DMS53 treated with DMSO at 0.1 percent for 48 hours (cell line): ENCODE measurements at regions not wholly inside any gene's neighbourhood (a gene's known extent, or its start where the extent isn't known, plus 50 kb on each side); places are given as distances from the start of the nearest gene placed in this dataset.

ENCODE experiments used
- DNase-seq: peaks from one replicate; lab custom pipeline; 2025; ENCODE audit not compliant: unreplicated experiment; lab: John Stamatoyannopoulos, UW

DNA sequence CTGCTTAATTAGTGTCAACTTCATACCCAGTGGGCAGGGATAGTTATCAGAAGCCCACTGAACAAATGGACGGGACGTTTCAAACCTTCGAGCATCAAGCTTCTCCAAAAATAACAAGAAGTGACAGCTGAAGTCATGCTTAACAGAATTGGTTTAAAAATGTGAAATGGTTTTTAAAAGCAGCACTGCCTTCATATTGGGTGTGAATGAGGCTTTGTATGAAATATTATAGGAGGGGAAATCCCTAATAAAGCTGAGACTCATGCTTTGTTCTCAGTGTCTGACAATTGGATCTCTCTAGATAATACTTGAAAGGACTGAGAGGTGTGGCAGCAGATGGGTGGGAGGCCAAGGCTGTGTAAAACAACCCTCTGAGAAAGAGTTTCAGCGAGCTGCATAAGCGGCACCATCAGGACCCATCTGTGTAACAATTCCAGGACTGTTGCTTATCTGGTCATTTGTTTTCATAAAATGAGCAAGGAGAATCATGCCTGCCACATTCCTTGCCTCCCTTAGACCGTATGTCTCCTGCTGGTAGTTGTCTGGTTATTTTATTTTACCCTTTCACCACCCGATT, 667.7 kb downstream of the DIAPH3 start:
- no peak for DNase-seq

- no peak for DNase-seq
Observed at GRCh38 chr13:59497621-59498247, 666.0 kb downstream of the DIAPH3 start.

- no peak for DNase-seq
Observed at GRCh38 chr13:59501004-59501403, 662.7 kb downstream of the DIAPH3 start.

DNA sequence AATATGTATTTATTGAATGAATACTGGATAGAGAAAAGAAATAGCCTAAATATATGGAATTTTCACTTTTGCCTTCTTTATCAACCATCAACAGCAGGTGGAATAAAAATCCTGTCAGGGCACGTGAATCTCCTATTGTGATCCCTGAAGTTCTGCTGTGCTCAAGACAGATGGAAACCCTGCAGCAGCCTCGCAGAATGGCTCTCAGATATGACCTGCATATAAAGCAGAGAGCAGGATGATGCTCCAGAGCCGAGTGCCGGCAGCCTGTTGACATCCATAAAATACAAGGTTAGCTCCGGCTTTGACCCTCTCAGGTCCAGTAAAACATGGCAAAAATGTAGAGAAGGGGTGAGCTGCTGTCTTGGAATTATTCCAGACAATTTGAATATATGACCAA, 659.3 kb downstream of the DIAPH3 start:
- DNase-seq, result no peak

GRCh38 chr13:59510386-59510785, 653.3 kb downstream of the DIAPH3 start:
- no peak for DNase-seq

DNA sequence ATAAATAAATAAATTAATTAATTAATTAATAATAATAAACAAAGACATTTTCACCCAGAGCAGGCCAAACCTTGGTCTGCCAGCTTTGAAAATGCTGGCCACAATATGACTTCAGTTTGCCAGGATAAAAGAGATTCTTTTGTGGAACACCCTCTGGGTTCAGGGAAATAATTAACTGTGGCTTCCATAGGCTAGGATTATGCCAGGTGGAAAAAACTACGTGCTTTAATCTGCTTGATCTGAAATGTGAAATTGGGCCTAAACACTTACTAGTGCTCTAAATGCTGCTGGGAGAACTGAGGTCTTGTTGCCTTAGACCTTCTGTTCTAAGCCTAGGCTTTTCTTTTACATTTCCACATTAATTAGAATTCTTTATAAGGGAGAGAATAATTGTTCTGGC, 650.0 kb downstream of the DIAPH3 start:
- no peak for DNase-seq

- no peak for DNase-seq
Observed at GRCh38 chr13:59514316-59514715, 649.4 kb downstream of the DIAPH3 start.

- DNase-seq, result no peak
Observed at GRCh38 chr13:59519819-59520218, 643.9 kb downstream of the DIAPH3 start.

DNA sequence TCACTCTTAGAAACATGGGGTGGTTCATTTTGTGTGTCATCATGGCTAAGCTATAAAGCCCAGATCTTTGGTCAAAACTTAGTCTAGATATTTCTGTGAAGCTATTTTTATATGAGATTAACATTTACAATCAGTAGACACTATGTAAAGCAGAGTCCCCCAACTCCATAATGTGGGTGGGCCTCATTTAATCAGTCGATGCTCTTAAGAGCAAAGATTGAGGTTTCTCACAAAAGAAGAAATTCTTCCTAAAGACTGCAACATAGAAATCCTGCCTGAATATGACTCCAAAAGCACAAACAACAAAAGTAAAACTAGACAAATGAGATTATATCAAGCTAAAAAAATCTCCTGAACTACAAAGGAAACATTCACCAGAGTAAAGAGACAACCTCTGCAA, 642.2 kb downstream of the DIAPH3 start:
- no peak for DNase-seq

DNA sequence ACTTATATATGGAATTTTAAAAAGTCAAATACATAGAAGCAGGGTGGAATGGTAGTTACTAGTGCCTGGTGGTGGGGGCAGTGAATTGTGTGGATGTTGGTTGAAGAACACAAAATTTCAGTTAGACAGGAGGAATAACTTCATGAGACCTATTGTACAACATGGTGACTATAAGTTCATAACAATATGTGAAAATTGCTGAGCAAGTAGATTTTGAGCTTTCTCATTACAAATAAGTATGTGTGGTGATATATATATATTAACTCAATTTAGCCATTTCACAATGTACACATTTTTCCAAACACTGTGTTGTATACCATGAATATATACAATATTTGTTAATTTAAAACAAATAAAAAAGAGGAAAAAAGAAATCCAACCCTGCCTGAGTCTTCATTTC, 641.1 kb downstream of the DIAPH3 start:
- no peak for DNase-seq

- DNase-seq, result no peak
Observed at GRCh38 chr13:59527500-59527899, 636.2 kb downstream of the DIAPH3 start.

- DNase-seq, result no peak
Observed at GRCh38 chr13:59531571-59532091, 632.1 kb downstream of the DIAPH3 start.

DNA sequence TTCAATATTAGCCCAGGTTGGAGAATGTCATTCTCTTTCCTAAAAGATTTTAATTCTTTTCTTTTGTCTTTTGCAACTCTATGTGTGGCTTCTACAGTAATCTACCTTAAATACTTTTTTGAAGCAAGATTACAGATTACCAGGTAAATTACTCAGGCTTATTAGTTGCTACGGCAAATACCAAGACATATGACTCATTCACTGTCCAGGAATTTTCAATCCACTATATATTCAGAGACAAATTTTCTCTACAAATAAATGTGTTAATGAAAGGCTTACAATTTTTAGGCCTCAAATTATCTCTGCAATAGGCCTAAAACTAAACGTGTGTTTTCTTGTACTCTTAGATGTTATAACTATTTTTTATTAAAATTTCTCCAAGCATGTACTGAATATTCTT, 631.3 kb downstream of the DIAPH3 start:
- no peak for DNase-seq

- DNase-seq, result peak; percentile 8
Observed at GRCh38 chr13:59533561-59534555, 629.9 kb downstream of the DIAPH3 start.

- DNase-seq, result no peak
Observed at GRCh38 chr13:59534806-59535205, 628.9 kb downstream of the DIAPH3 start.

- no peak for DNase-seq
Observed at GRCh38 chr13:59537500-59537899, 626.2 kb downstream of the DIAPH3 start.

GRCh38 chr13:59538512-59538911, 625.2 kb downstream of the DIAPH3 start:
- DNase-seq, result no peak

DNA sequence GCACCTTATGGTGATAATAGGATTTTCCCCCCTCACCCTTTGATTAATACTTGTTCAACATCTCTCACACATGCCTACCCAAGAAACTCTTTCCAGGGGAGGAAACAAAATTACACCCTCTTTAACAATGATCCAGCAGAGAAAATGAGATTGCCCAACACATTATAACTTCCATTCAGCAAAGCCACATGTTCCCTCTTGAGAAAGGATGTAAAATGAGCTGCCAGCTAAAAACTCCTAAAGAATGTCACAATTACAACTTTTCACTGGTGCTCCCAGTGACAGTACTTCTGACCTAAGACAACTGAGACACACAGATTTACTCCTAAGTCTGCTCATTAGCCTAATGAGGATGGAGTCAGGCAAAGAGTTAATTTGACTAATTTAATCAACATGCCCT, 621.4 kb downstream of the DIAPH3 start:
- DNase-seq, result no peak

DNA sequence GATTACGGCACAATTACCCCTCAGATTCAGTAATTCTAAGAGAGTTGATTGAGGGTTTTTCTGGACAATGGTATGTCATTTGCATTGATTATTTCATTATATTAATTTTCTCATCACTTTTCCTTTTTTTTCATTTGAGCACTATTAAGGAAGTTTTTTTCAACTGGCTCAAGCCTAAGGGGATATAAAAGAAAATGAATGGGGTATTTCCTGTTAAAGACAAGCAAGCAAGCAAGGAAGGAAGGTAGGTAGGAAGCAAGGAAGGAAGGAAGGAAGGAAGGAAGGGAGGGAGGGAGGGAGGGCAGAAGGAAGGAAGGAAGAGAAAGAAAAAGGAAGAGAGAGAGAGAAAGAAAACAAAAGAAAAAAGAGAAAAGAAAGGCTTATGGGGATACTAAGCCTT, 620.3 kb downstream of the DIAPH3 start:
- no peak for DNase-seq

DNA sequence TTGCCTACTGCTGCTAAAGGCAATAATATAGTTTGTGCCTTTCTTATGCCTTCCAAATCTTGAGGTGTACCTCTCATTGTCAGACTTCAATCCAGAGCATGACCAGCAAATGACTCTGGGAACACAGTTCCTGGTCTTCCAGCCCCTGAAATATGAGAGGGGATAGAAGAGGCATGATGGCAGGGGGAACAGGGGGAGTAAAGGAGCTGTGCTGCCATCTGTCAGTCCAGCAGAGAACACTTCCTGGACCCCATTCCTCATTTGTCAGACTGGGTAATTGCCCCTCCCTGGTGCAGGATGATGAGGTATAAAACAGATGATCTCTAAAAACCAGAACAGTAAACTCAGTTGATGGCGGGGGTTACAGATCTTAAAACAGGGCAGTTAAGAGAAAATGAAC, 618.7 kb downstream of the DIAPH3 start:
- DNase-seq, result no peak

DNA sequence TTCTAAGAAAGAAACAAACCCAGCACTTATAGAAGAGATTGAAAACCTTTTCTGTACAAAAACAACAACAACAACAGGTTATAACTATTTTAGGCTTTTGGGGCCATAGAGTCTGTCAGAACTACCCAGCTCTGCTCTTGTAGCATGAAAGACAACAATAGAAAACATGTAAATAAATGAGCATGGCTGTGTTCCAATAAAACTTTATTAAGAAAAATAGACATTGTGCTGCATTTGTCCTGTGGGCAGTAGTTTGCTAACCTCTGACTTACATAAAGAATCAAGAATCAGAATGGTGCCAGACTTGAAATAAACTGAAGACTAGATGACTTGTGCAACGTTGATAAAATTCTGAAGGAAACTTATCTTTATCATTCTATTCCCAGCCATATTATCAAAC, 617.5 kb downstream of the DIAPH3 start:
- DNase-seq, result no peak

- DNase-seq, result no peak
Observed at GRCh38 chr13:59547950-59548349, 615.8 kb downstream of the DIAPH3 start.
